PFSK-1 (cell line): ENCODE measurements at regions not wholly inside any gene's neighbourhood (a gene's known extent, or its start where the extent isn't known, plus 50 kb on each side); places are given as distances from the start of the nearest gene placed in this dataset.

Experiments used
- FOXP2 ChIP-seq: optimal IDR thresholded peaks from 2 replicates; pipeline ENCODE3; 2011; ENCODE audit warnings: borderline replicate concordance, control low read depth, inconsistent platforms; ENCODE audit not compliant: insufficient read depth; ENCODE audit errors: extremely low read length, extremely low read depth
- POLR2AphosphoS5 ChIP-seq: IDR thresholded peaks from 2 replicates; pipeline ENCODE4 v1.6.1; 2012; ENCODE audit warnings: low read depth, mild to moderate bottlenecking, control low read depth, low read length, moderate library complexity
- SIN3A ChIP-seq: IDR thresholded peaks from 2 replicates; pipeline ENCODE4 v1.6.1; 2012; ENCODE audit warnings: mild to moderate bottlenecking, low read length, moderate library complexity, borderline replicate concordance; ENCODE audit not compliant: insufficient read depth
- TAF1 ChIP-seq: IDR thresholded peaks from 2 replicates; pipeline ENCODE4 v1.6.1; 2012; ENCODE audit warnings: low read length, control low read depth, borderline replicate concordance; ENCODE audit not compliant: insufficient read depth

DNA sequence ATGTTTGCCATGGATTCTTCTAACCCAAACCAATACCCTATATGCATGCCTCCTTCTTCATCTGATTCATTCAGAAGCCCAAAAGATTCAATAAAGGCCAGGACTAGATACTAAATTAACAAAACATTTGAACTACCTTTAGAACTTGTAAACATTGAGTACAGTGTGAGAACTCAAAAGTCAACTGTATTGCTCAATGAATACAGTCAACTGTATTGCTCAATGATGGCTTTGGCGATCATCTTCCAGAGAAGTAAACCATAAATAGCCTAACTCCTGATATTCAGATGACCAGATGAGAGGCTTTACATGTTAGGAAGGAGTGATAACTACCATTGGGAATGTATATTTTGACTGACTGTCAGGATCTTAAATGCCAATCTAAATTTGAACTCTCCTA, 206.5 kb upstream of the ITGA4 start:
- TF ChIP-seq TAF1 = no peak
- no peak for TF ChIP-seq SIN3A
- TF ChIP-seq POLR2AphosphoS5 = no peak
- no peak for TF ChIP-seq FOXP2
